GM12878 (cell line): ENCODE measurements at regions not wholly inside any gene's neighbourhood (a gene's known extent, or its start where the extent isn't known, plus 50 kb on each side); places are given as distances from the start of the nearest gene placed in this dataset.

Experiments used
- ATAC-seq: fragments of 200-7000 bp; cut with Tn5 transposase; 3 replicates; pipeline ENCODE4 v1.9.1; 2020; ENCODE audit warnings: mild to moderate bottlenecking, moderate library complexity
- BruUV-seq: library from RNA; stranded (reverse); fragments of 400-500 nt; replicated peaks from 2 replicates; lab custom pipeline; 2021; lab: Mats Ljungman, UMichigan
- CTCF ChIA-PET: fragments of 300-600 bp; sonication (Branson Sonifier 250); formaldehyde crosslinking; extraction: SDS; loops from one replicate; lab custom pipeline; 2021; ENCODE audit warnings: inconsistent platforms; lab: Yijun Ruan, JAX
- POLR2A ChIA-PET: fragments of 350-600 bp; formaldehyde crosslinking; extraction: SDS; loops from one replicate; lab custom pipeline; 2021; ENCODE audit warnings: inconsistent platforms; lab: Charles Lee
- RAD21 ChIA-PET: fragments of 300-600 bp; sonication (Branson Sonifier 250); formaldehyde crosslinking; loops from one replicate; lab custom pipeline; 2023; ENCODE audit warnings: antibody characterized with exemption; ENCODE audit not compliant: unreplicated experiment; lab: Charles Lee
- SMC1A ChIA-PET: fragments of 300-600 bp; sonication (Branson Sonifier 250); formaldehyde crosslinking; loops from one replicate; lab custom pipeline; 2023; ENCODE audit not compliant: unreplicated experiment, uncharacterized antibody; lab: Charles Lee
- DNase-seq: peaks from one replicate; pipeline ENCODE4 v3.0.0-alpha.2; 2011; ENCODE audit warnings: low read depth, low spot score
- FAIRE-seq: peaks from 3 replicates; lab custom pipeline; 2011; peaks lifted over from hg19 to GRCh38; lab: Jason Lieb, UNC
- H2AFZ ChIP-seq: 2 replicates; pipeline ENCODE4 v1.6.0; 2011; ENCODE audit warnings: low read depth, low read length, control low read depth; ENCODE audit not compliant: control insufficient read depth
- H3K27ac ChIP-seq: 2 replicates; pipeline ENCODE4 v1.5.1; 2011; ENCODE audit warnings: control low read depth; ENCODE audit not compliant: control insufficient read depth, insufficient read depth
- H3K27me3 ChIP-seq, 2 experiments: replicated peaks in 1 of 2; 2 replicates each; pipeline versions ENCODE4 v1.6.0 to v1.6.1; 2011; ENCODE audit warnings: low read length in 1 of 2; ENCODE audit not compliant: control insufficient read depth in 2 of 2, insufficient read depth in 2 of 2
- H3K36me3 ChIP-seq, 2 experiments: 2 replicates each; pipeline ENCODE4 v1.5.1; 2011; ENCODE audit warnings: low read length in 1 of 2; ENCODE audit not compliant: control insufficient read depth in 2 of 2, insufficient read depth in 2 of 2
- H3K4me1 ChIP-seq: 2 replicates; pipeline ENCODE4 v1.6.1; 2011; ENCODE audit warnings: mild to moderate bottlenecking, low read length, moderate library complexity, mixed read lengths; ENCODE audit not compliant: control insufficient read depth, insufficient read depth
- H3K4me2 ChIP-seq: 2 replicates; pipeline ENCODE4 v1.6.0; 2011; ENCODE audit warnings: control low read depth; ENCODE audit not compliant: control insufficient read depth, insufficient read depth
- H3K4me3 ChIP-seq: fragments of 200-600 bp; sonication (generic); 2 replicates; pipeline ENCODE4 v1.5.1; 2016
- H3K79me2 ChIP-seq: 2 replicates; pipeline ENCODE4 v1.6.0; 2011; ENCODE audit warnings: low read length; ENCODE audit not compliant: control insufficient read depth, insufficient read depth
- H3K9ac ChIP-seq: 2 replicates; pipeline ENCODE4 v1.8.0; 2011; ENCODE audit warnings: low read length, control low read depth, mixed read lengths; ENCODE audit not compliant: control insufficient read depth, insufficient read depth
- H3K9me3 ChIP-seq: replicated peaks from 3 replicates; pipeline ENCODE4 v1.5.1; 2011; ENCODE audit warnings: mild to moderate bottlenecking, low read length; ENCODE audit not compliant: control insufficient read depth, insufficient read depth
- H4K20me1 ChIP-seq: 2 replicates; pipeline ENCODE4 v1.6.0; 2011; ENCODE audit not compliant: control insufficient read depth, insufficient read depth
- BCL11A ChIP-seq: IDR thresholded peaks from 2 replicates; pipeline ENCODE4 v1.6.1; 2011; ENCODE audit warnings: low read depth, low read length
- BMI1 ChIP-seq: fragments of 450-650 bp; IDR thresholded peaks from 2 replicates; pipeline ENCODE4 v1.6.1; 2016; ENCODE audit warnings: mild to moderate bottlenecking, moderate library complexity, borderline replicate concordance
- CEBPZ ChIP-seq: fragments of 150-350 bp; IDR thresholded peaks from 2 replicates; pipeline ENCODE4 v1.6.1; 2016; ENCODE audit warnings: low read depth, low read length
- CHD2 ChIP-seq: IDR thresholded peaks from 2 replicates; pipeline ENCODE4 v1.6.1; 2011; ENCODE audit warnings: low read depth, low read length, improper control_type of control experiment, borderline replicate concordance
- CUX1 ChIP-seq: IDR thresholded peaks from 2 replicates; pipeline ENCODE4 v1.6.1; 2012; ENCODE audit warnings: improper control_type of control experiment, low read depth, low read length; ENCODE audit not compliant: insufficient replicate concordance
- ETV6 ChIP-seq, 2 experiments: fragments of 450-650 bp in 1 of 2; IDR thresholded peaks in 1 of 2; conservative IDR thresholded peaks in 1 of 2; 2 replicates each; pipeline ENCODE4 v1.6.1; 2014; ENCODE audit warnings: antibody characterized with exemption in 1 of 2, borderline replicate concordance in 1 of 2, low read depth in 1 of 2, mild to moderate bottlenecking in 1 of 2, moderate library complexity in 1 of 2
- HDAC2 ChIP-seq: fragments of 200-600 bp; sonication (generic); IDR thresholded peaks from 2 replicates; pipeline ENCODE4 v1.6.1; 2017
- MTA3 ChIP-seq: IDR thresholded peaks from 2 replicates; pipeline ENCODE4 v1.6.1; 2012; ENCODE audit warnings: low read length, inconsistent platforms, borderline replicate concordance
- POU2F2 ChIP-seq: IDR thresholded peaks from 3 replicates; pipeline ENCODE4 v1.6.1; 2011; ENCODE audit warnings: low read depth, mild to moderate bottlenecking, low read length, borderline replicate concordance
- WGBS: methylation state at CpG from one replicate; pipeline ENCODE4 v1.1.6; 2016; ENCODE audit warnings: low lambda C conversion rate; ENCODE audit not compliant: insufficient replicate concordance, insufficient coverage; ENCODE audit errors: missing lambda C conversion rate; 5-methylcytosine and 5-hydroxymethylcytosine counted together
- in situ Hi-C: fragments of 300-500 bp; cut with MboI; formaldehyde crosslinking; loops from 9 replicates; pipeline ENCODE4 v1.14.3; 2018; ENCODE audit warnings: mixed read lengths
- intact Hi-C: fragments of 100-400 bp; cut with micrococcal nuclease; formaldehyde crosslinking; loops from one replicate; pipeline ENCODE4 v1.14.2; 2022; ENCODE audit not compliant: unreplicated experiment
- TF ChIP-seq, protein P1 (sequence below): fragments of 450-650 bp; IDR thresholded peaks from 2 replicates; pipeline ENCODE4 v1.6.1; 2017; ENCODE audit warnings: low read depth, mild to moderate bottlenecking, moderate library complexity
- TF ChIP-seq, protein P2 (sequence below): fragments of 450-650 bp; IDR thresholded peaks from 2 replicates; pipeline ENCODE4 v1.6.1; 2017; ENCODE audit warnings: mild to moderate bottlenecking, low read depth, inconsistent platforms; ENCODE audit not compliant: poor library complexity, severe bottlenecking

DNA sequence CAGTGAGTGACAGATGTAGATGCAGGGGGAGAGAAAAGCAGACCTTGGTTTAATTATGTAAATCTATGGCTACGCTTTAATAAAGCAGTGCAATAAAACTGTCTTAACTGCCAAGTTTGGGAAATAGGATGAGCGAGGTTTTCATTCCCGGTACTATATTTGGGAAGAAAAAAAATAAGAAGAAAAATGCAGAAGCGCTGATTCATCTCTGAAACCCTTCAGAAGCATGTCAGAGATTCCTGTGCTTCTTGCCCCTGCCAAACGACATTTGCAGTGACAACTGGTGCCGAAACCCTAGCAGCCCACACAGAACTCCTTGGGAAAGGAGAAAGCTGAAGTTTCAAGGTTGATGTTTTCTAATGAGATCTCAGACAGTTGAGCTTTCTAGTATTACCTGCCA lies 380.7 kb downstream of the REEP3 start:
- in situ Hi-C loops: no loop called here
- ChIA-PET CTCF (interaction anchor here (0.7 to 1.3 kb wide), 3 partner anchors 10 to 402 kb away, joined by 3 to 5 read pairs (median 3); no protein-coding TSS in a partner anchor), POLR2A (no interaction called here)

More for the DNA sequence above, 380.7 kb downstream of the REEP3 start:
- ATAC-seq (no peak), DNase-seq (no peak), FAIRE-seq (no peak)
- no peaks in the 10 kb centered on the region; a peak in 1 of 4 replicates for H3K27me3 ChIP-seq
- no peaks in the 10 kb centered on the region for H3K79me2 ChIP-seq
- no peak overlapping the region for H2AFZ ChIP-seq
- H3K4me2 ChIP-seq: no peak overlapping the region
- ChIA-PET RAD21 (no interaction called here), SMC1A (interaction anchor here (1.3 to 2.6 kb wide), 2 partner anchors 22 to 76 kb away, joined by 3 to 8 read pairs; no protein-coding TSS in a partner anchor)
- no peak overlapping the region for H3K4me3 ChIP-seq
- WGBS: 25% methylated on average over 6 of the region's 6 CpGs
- H4K20me1 ChIP-seq: no peaks in the 10 kb centered on the region
- H3K9ac ChIP-seq: no peak overlapping the region
- no TSS peak for BruUV-seq
- H3K9me3 ChIP-seq: no peaks in the 10 kb centered on the region
- H3K36me3 ChIP-seq: no peaks in the 10 kb centered on the region
- no peak overlapping the region for H3K27ac ChIP-seq
- TF ChIP-seq POU2F2 (no peak), BMI1 (no peak), HDAC2 (no peak), CUX1 (no peak), CHD2 (no peak), ETV6 (conservative IDR thresholded peaks at IDR 0.05 in 1 of 2, IDR thresholded peaks at IDR 0.05 in 1 of 2; ENCODE audit: borderline replicate concordance in 1 of 2, low read depth in 1 of 2) (no peak), MTA3 (no peak), CEBPZ (no peak), BCL11A (no peak)
- TF ChIP-seq, protein P1, sequence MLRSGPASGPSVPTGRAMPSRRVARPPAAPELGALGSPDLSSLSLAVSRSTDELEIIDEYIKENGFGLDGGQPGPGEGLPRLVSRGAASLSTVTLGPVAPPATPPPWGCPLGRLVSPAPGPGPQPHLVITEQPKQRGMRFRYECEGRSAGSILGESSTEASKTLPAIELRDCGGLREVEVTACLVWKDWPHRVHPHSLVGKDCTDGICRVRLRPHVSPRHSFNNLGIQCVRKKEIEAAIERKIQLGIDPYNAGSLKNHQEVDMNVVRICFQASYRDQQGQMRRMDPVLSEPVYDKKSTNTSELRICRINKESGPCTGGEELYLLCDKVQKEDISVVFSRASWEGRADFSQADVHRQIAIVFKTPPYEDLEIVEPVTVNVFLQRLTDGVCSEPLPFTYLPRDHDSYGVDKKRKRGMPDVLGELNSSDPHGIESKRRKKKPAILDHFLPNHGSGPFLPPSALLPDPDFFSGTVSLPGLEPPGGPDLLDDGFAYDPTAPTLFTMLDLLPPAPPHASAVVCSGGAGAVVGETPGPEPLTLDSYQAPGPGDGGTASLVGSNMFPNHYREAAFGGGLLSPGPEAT: no peak
- TF ChIP-seq, protein P2, sequence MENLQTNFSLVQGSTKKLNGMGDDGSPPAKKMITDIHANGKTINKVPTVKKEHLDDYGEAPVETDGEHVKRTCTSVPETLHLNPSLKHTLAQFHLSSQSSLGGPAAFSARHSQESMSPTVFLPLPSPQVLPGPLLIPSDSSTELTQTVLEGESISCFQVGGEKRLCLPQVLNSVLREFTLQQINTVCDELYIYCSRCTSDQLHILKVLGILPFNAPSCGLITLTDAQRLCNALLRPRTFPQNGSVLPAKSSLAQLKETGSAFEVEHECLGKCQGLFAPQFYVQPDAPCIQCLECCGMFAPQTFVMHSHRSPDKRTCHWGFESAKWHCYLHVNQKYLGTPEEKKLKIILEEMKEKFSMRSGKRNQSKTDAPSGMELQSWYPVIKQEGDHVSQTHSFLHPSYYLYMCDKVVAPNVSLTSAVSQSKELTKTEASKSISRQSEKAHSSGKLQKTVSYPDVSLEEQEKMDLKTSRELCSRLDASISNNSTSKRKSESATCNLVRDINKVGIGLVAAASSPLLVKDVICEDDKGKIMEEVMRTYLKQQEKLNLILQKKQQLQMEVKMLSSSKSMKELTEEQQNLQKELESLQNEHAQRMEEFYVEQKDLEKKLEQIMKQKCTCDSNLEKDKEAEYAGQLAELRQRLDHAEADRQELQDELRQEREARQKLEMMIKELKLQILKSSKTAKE: no peak
- TF ChIP-seq, all 136 proteins: peak for 0
- no peaks in the 10 kb centered on the region for H3K4me1 ChIP-seq
- intact Hi-C loops: no loop called here
